DOHH2 (cell line): ENCODE measurements at regions not wholly inside any gene's neighbourhood (a gene's known extent, or its start where the extent isn't known, plus 50 kb on each side); places are given as distances from the start of the nearest gene placed in this dataset.

Source experiments
- H3F3A ChIP-seq: fragments of 200-600 bp; sonication (generic), shearing (Covaris generic); 2 replicates; pipeline ENCODE4 v1.6.0; 2016; ENCODE audit warnings: antibody characterized with exemption, mild to moderate bottlenecking; ENCODE audit not compliant: control insufficient read depth, insufficient read depth
- H3K27ac ChIP-seq: fragments of 200-600 bp; sonication (generic); 2 replicates; pipeline ENCODE4 v1.5.1; 2014; ENCODE audit warnings: low read depth, mild to moderate bottlenecking, low read length, moderate library complexity
- H3K27me3 ChIP-seq: fragments of 200-600 bp; sonication (generic); 2 replicates; pipeline ENCODE4 v1.6.1; 2014; ENCODE audit warnings: mild to moderate bottlenecking, low read length, mixed read lengths; ENCODE audit not compliant: control insufficient read depth
- H3K36me3 ChIP-seq: fragments of 200-600 bp; sonication (generic); 2 replicates; pipeline ENCODE4 v1.6.1; 2014; ENCODE audit warnings: mild to moderate bottlenecking, low read length, moderate library complexity, mixed read lengths; ENCODE audit not compliant: control insufficient read depth
- H3K4me1 ChIP-seq: fragments of 200-600 bp; sonication (generic); 2 replicates; pipeline ENCODE4 v1.6.1; 2014; ENCODE audit warnings: mild to moderate bottlenecking, low read length, mixed read lengths; ENCODE audit not compliant: control insufficient read depth
- H3K4me2 ChIP-seq: fragments of 200-600 bp; sonication (generic); 2 replicates; pipeline ENCODE4 v1.6.0; 2014; ENCODE audit warnings: mild to moderate bottlenecking, low read length, moderate library complexity
- H3K4me3 ChIP-seq: fragments of 200-600 bp; sonication (generic); 2 replicates; pipeline ENCODE4 v1.5.1; 2014; ENCODE audit warnings: mild to moderate bottlenecking, low read length, mixed read lengths
- H3K79me2 ChIP-seq: fragments of 200-600 bp; sonication (generic); 2 replicates; pipeline ENCODE4 v1.6.1; 2014; ENCODE audit warnings: mild to moderate bottlenecking, low read length, mixed read lengths; ENCODE audit not compliant: control insufficient read depth
- H3K9me2 ChIP-seq: fragments of 200-600 bp; sonication (generic); replicated peaks from 2 replicates; pipeline ENCODE4 v1.6.1; 2014; ENCODE audit warnings: mild to moderate bottlenecking, low read length, mixed read lengths; ENCODE audit not compliant: control insufficient read depth
- H3K9me3 ChIP-seq: fragments of 200-600 bp; sonication (generic); 2 replicates; pipeline ENCODE4 v1.6.1; 2014; ENCODE audit warnings: antibody characterized with exemption, low read length, mixed read lengths; ENCODE audit not compliant: control insufficient read depth, insufficient read depth
- H4K20me1 ChIP-seq: fragments of 200-600 bp; sonication (generic); 2 replicates; pipeline ENCODE4 v1.6.0; 2014; ENCODE audit warnings: low read depth, mild to moderate bottlenecking, antibody characterized with exemption, low read length, moderate library complexity; ENCODE audit not compliant: control insufficient read depth, insufficient read depth
- CTCF ChIP-seq: fragments of 200-600 bp; sonication (generic); IDR thresholded peaks from one replicate; pipeline ENCODE4 v1.5.1; 2014; ENCODE audit warnings: antibody characterized with exemption, mild to moderate bottlenecking, low read depth, low read length; ENCODE audit not compliant: poor library complexity, severe bottlenecking
- EZH2phosphoT487 ChIP-seq: fragments of 200-600 bp; sonication (generic); IDR thresholded peaks from 2 replicates; pipeline ENCODE4 v1.6.1; 2017; ENCODE audit warnings: borderline replicate concordance, mild to moderate bottlenecking, antibody characterized with exemption, low read length, moderate library complexity, mixed read lengths

DNA sequence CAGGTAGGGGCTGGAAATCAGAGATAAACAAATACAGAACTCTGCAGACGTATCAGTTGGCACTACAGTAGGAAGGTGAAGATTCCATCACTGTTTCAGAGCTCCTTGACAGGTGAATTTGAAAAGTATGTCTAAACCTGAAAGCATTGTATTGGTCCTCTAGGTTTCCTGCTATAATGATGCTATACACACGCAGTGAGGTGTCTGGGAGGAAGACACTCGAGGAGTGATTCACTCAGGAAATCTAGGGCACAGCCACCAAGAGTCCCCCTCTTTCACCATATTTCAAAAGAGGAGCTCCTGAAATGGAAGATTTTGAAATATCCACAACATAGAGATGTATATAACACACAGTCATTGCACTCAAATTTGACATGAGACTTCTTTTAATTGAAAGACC, 331.0 kb upstream of the DACH1 start:
- H3K9me3 ChIP-seq: no peaks in the 10 kb centered on the region
- TF ChIP-seq EZH2phosphoT487 (no peak), CTCF (no peak)
- H3K4me3 ChIP-seq: no peak overlapping the region
- H3K27ac ChIP-seq: no peak overlapping the region
- no peaks in the 10 kb centered on the region for H3K4me1 ChIP-seq
- H3K36me3 ChIP-seq: no peaks in the 10 kb centered on the region
- no peaks in the 10 kb centered on the region for H3K9me2 ChIP-seq
- H3K4me2 ChIP-seq: no peak overlapping the region
- no peaks in the 10 kb centered on the region for H3K79me2 ChIP-seq
- H3K27me3 ChIP-seq: no peaks in the 10 kb centered on the region
- no peaks in the 10 kb centered on the region for H3F3A ChIP-seq
- no peaks in the 10 kb centered on the region for H4K20me1 ChIP-seq

DNA sequence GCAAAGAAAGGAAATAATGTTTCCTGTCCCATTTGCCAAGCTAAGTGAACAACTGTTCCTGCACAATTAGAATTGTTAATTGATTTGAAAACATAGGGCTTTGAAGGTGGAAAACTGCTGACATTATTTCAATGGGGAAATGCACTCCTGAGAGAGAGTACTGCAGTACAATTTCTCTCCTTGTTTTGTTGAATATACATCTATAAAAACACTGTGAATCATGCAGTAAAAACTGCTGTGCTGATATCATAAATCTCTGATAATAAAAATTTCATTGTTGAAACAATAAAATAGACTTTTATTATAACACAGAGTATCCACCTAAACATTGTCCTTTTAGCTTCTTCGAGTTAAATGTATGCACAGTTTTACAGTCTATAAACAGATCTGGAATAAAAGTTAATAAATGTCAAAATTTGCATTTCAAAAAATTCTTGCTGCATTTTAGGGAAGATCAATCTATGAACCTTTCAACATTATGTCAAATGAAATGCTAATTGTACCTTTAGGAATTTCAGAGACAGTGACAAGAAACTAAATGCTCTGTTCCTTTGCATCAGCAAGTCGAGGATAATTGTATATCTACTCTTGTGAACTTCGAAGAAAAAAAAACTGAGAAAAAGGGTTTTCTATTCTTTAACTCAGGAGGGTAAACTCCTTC, 328.2 kb upstream of the DACH1 start:
- H3K27me3 ChIP-seq: no peaks in the 10 kb centered on the region
- H3K4me2 ChIP-seq: no peak overlapping the region
- no peaks in the 10 kb centered on the region for H3K79me2 ChIP-seq
- no peaks in the 10 kb centered on the region for H3K9me2 ChIP-seq
- H3K36me3 ChIP-seq: no peaks in the 10 kb centered on the region
- H3K9me3 ChIP-seq: no peaks in the 10 kb centered on the region
- TF ChIP-seq CTCF: no peak
- no peak for TF ChIP-seq EZH2phosphoT487
- H3K27ac ChIP-seq: no peak overlapping the region
- no peaks in the 10 kb centered on the region for H3K4me1 ChIP-seq
- no peak overlapping the region for H3K4me3 ChIP-seq
- H3F3A ChIP-seq: no peaks in the 10 kb centered on the region
- H4K20me1 ChIP-seq: no peaks in the 10 kb centered on the region

DNA sequence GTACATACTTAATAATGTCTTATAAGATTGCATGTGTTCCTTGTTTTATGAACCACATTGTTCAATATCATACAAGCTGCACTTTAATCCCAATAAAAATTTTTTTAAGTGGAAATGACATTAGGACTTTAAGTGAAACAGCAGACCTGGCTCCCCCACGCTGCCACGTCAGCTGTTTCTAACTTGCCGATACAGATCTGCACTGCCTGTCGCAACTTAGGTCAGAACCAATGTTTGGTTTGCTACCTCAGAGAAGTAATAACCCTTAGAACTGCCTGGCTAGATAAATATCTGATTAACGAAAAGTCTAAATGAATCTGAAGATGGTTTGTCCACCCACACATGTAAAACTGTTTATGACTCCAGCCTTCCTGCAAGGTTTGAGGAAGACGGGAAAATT, 327.5 kb upstream of the DACH1 start:
- Histone ChIP-seq H3K9me3 (no peaks in the 10 kb centered on the region), H3K9me2 (no peaks in the 10 kb centered on the region), H3K4me1 (no peaks in the 10 kb centered on the region), H3F3A (no peaks in the 10 kb centered on the region), H3K36me3 (no peaks in the 10 kb centered on the region), H3K27ac (no peak overlapping the region), H3K27me3 (no peaks in the 10 kb centered on the region), H3K4me3 (no peak overlapping the region), H3K79me2 (no peaks in the 10 kb centered on the region), H4K20me1 (no peaks in the 10 kb centered on the region), H3K4me2 (no peak overlapping the region)
- TF ChIP-seq CTCF (no peak), EZH2phosphoT487 (no peak)
